H1 (cell line): ENCODE measurements at regions not wholly inside any gene's neighbourhood (a gene's known extent, or its start where the extent isn't known, plus 50 kb on each side); places are given as distances from the start of the nearest gene placed in this dataset.

ENCODE experiments used
- CTCF ChIA-PET: fragments of 300-600 bp; sonication (Branson Sonifier 250); formaldehyde crosslinking; loops from one replicate; lab custom pipeline; 2021; ENCODE audit not compliant: partially characterized antibody; lab: Charles Lee
- POLR2A ChIA-PET: fragments of 300-600 bp; sonication (Branson Sonifier 250); formaldehyde crosslinking; loops from one replicate; lab custom pipeline; 2021; ENCODE audit warnings: inconsistent platforms; ENCODE audit not compliant: partially characterized antibody; lab: Charles Lee
- DNase-seq, 2 experiments: peaks; one replicate each; pipeline versions ENCODE4 v3.0.0 to v3.0.0-alpha.2; 2010 to 2022; ENCODE audit warnings: low spot score in 2 of 2, low read depth in 1 of 2, mixed read lengths in 1 of 2
- FAIRE-seq: peaks from 2 replicates; lab custom pipeline; 2011; peaks lifted over from hg19 to GRCh38; lab: Jason Lieb, UNC
- H2AFZ ChIP-seq: 2 replicates; pipeline ENCODE4 v1.8.1; 2012; ENCODE audit warnings: low read length, inconsistent platforms
- H2AK5ac ChIP-seq: 2 replicates; pipeline ENCODE4 v1.6.1; 2013; ENCODE audit warnings: low read depth, low read length
- H2BK120ac ChIP-seq: replicated peaks from 2 replicates; pipeline ENCODE3; 2013; ENCODE audit warnings: low read depth, low read length, inconsistent platforms
- H2BK12ac ChIP-seq: 2 replicates; pipeline ENCODE4 v1.6.1; 2013; ENCODE audit warnings: low read depth, low read length
- H2BK15ac ChIP-seq: 2 replicates; pipeline ENCODE4 v1.6.1; 2013; ENCODE audit warnings: low read length
- H2BK20ac ChIP-seq: 2 replicates; pipeline ENCODE4 v1.6.1; 2013; ENCODE audit warnings: low read length
- H2BK5ac ChIP-seq: 2 replicates; pipeline ENCODE4 v1.6.1; 2013; ENCODE audit warnings: low read depth, low read length
- H3K14ac ChIP-seq: 2 replicates; pipeline ENCODE4 v1.6.1; 2013; ENCODE audit warnings: inconsistent platforms; ENCODE audit not compliant: insufficient read length
- H3K18ac ChIP-seq: 2 replicates; pipeline ENCODE4 v1.6.1; 2013; ENCODE audit warnings: low read length; ENCODE audit errors: extremely low read depth
- H3K23ac ChIP-seq: 2 replicates; pipeline ENCODE4 v1.6.1; 2013; ENCODE audit warnings: inconsistent platforms; ENCODE audit not compliant: insufficient read length
- H3K23me2 ChIP-seq: 2 replicates; pipeline ENCODE4 v1.6.1; 2013; ENCODE audit warnings: low read depth, low read length
- H3K27ac ChIP-seq: 2 replicates; pipeline ENCODE4 v1.6.1; 2011; ENCODE audit warnings: low read depth, low read length, inconsistent platforms
- H3K27me3 ChIP-seq, 4 experiments: replicated peaks in 1 of 4; 1 replicate in 1 of 4; 2 replicates in 3 of 4; pipeline versions ENCODE4 v1.6.1 to v1.8.1; 2011 to 2013; ENCODE audit warnings: low read length in 3 of 4, mild to moderate bottlenecking in 3 of 4, inconsistent platforms in 2 of 4, mixed read lengths in 2 of 4, moderate library complexity in 1 of 4; ENCODE audit not compliant: control insufficient read depth in 3 of 4, insufficient read depth in 3 of 4; ENCODE audit errors: extremely low read depth in 1 of 4
- H3K36me3 ChIP-seq, 4 experiments: 2 replicates each; pipeline versions ENCODE4 v1.6.1 to v1.8.1; 2011 to 2013; ENCODE audit warnings: mild to moderate bottlenecking in 4 of 4, low read length in 3 of 4, moderate library complexity in 2 of 4, control low read depth in 1 of 4, inconsistent platforms in 1 of 4; ENCODE audit not compliant: insufficient read depth in 4 of 4, control insufficient read depth in 2 of 4
- H3K4ac ChIP-seq: replicated peaks from 2 replicates; pipeline ENCODE3; 2013; ENCODE audit warnings: low read length, low read depth, mixed read lengths, inconsistent platforms; ENCODE audit not compliant: insufficient read length
- H3K4me1 ChIP-seq, 4 experiments: replicated peaks in 1 of 4; 1 replicate in 1 of 4; 2 replicates in 3 of 4; pipeline versions ENCODE4 v1.6.1 to v1.8.1; 2011 to 2013; ENCODE audit warnings: low read length in 3 of 4, inconsistent platforms in 2 of 4, mixed read lengths in 1 of 4; ENCODE audit not compliant: insufficient read depth in 4 of 4, control insufficient read depth in 3 of 4
- H3K4me2 ChIP-seq, 2 experiments: 2 replicates each; pipeline versions ENCODE4 v1.6.1 to v1.8.1; 2011 to 2013; ENCODE audit warnings: low read depth in 2 of 2, low read length in 2 of 2, control low read depth in 1 of 2, inconsistent platforms in 1 of 2, mild to moderate bottlenecking in 1 of 2; ENCODE audit not compliant: insufficient read depth in 1 of 2
- H3K4me3 ChIP-seq, 4 experiments: fragments of 200-600, 300-600 bp in 1 of 4; sonication (generic), shearing (Covaris generic), sonication (Bioruptor Twin) in 1 of 4; 2 replicates each; pipeline versions ENCODE4 v1.5.1 to v1.8.1; 2011 to 2016; ENCODE audit warnings: low read length in 4 of 4, low read depth in 3 of 4, control low read depth in 2 of 4, inconsistent platforms in 2 of 4, mild to moderate bottlenecking in 2 of 4, mixed read lengths in 1 of 4, moderate library complexity in 1 of 4; ENCODE audit not compliant: insufficient read depth in 2 of 4; ENCODE audit errors: extremely low read depth in 1 of 4
- H3K56ac ChIP-seq: replicated peaks from 2 replicates; pipeline ENCODE3; 2013; ENCODE audit warnings: low read depth, mild to moderate bottlenecking, mixed read lengths, low read length, inconsistent platforms; ENCODE audit not compliant: insufficient read length
- H3K79me1 ChIP-seq: 2 replicates; pipeline ENCODE4 v1.6.1; 2013; ENCODE audit warnings: low read depth, low read length, control low read depth
- H3K79me2 ChIP-seq, 2 experiments: 2 replicates each; pipeline versions ENCODE4 v1.6.1 to v1.8.1; 2012 to 2013; ENCODE audit warnings: low read length in 2 of 2, mild to moderate bottlenecking in 2 of 2, inconsistent platforms in 1 of 2; ENCODE audit not compliant: insufficient read depth in 2 of 2, control insufficient read depth in 1 of 2
- H3K9ac ChIP-seq, 4 experiments: replicated peaks in 1 of 4; 1 replicate in 1 of 4; 2 replicates in 3 of 4; pipeline versions ENCODE4 v1.6.1 to v1.8.1; 2011 to 2013; ENCODE audit warnings: low read depth in 3 of 4, low read length in 3 of 4, control low read depth in 2 of 4, mild to moderate bottlenecking in 2 of 4, moderate library complexity in 2 of 4, inconsistent platforms in 1 of 4; ENCODE audit errors: extremely low read depth in 1 of 4
- H3K9me3 ChIP-seq, 2 experiments: 2 replicates each; pipeline versions ENCODE4 v1.6.1 to v1.8.1; 2012 to 2013; ENCODE audit warnings: mild to moderate bottlenecking in 2 of 2, moderate library complexity in 2 of 2, control low read depth in 1 of 2, inconsistent platforms in 1 of 2, low read depth in 1 of 2, low read length in 1 of 2, mixed read lengths in 1 of 2; ENCODE audit not compliant: insufficient read depth in 2 of 2
- H4K20me1 ChIP-seq, 2 experiments: replicated peaks in 1 of 2; 2 replicates each; pipeline versions ENCODE3 to v1.8.1; 2011 to 2013; ENCODE audit warnings: inconsistent platforms in 2 of 2, low read length in 2 of 2, mild to moderate bottlenecking in 1 of 2; ENCODE audit not compliant: insufficient read depth in 2 of 2, control insufficient read depth in 1 of 2
- H4K5ac ChIP-seq: 2 replicates; pipeline ENCODE4 v1.6.1; 2013; ENCODE audit warnings: low read length, low read depth, mixed read lengths, inconsistent platforms; ENCODE audit not compliant: insufficient read length
- H4K8ac ChIP-seq: 2 replicates; pipeline ENCODE4 v1.8.0; 2013; ENCODE audit warnings: mild to moderate bottlenecking, moderate library complexity, low read length, inconsistent platforms; ENCODE audit not compliant: insufficient read depth; ENCODE audit errors: extremely low read depth
- H4K91ac ChIP-seq: replicated peaks from 2 replicates; pipeline ENCODE3; 2013; ENCODE audit warnings: low read length, mixed read lengths, inconsistent platforms; ENCODE audit not compliant: insufficient read length
- CHD1 ChIP-seq: IDR thresholded peaks from 2 replicates; pipeline ENCODE4 v1.6.1; 2012; ENCODE audit warnings: low read depth, low read length, improper control_type of control experiment

DNA sequence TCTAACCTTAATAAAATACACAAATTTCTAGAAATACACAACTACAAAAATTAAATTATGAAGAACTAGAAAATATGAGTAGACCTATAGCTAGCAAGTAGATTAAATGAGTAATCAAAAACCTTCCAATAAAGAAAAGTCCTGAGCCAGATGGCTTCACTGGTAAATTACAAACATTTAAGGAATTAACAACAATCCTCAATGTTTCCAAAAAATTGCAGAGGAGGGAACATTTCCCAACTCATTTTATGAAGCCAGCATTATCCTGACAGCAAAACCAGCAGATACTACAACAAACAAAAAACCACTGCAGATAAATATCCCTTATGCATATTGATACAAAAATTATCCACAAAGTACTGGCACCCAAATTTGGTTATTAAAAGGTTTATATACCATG, 230.9 kb downstream of the COG6 start:
- no peak overlapping the region for H3K4ac ChIP-seq
- H3K36me3 ChIP-seq: no peaks in the 10 kb centered on the region
- no peak overlapping the region for H4K91ac ChIP-seq
- H3K27ac ChIP-seq: no peak overlapping the region
- peaks cover 0 to 6% of the 10 kb centered on the region in 2 experiments; a peak in 1 of 4 replicates for H3K9me3 ChIP-seq
- no peaks in the 10 kb centered on the region for H3K79me1 ChIP-seq
- DNase-seq (no peak), FAIRE-seq (no peak)
- H3K23ac ChIP-seq: no peak overlapping the region
- H2BK12ac ChIP-seq: no peak overlapping the region
- H2BK120ac ChIP-seq: no peak overlapping the region
- H2AFZ ChIP-seq: no peak overlapping the region
- no peak overlapping the region for H2BK15ac ChIP-seq
- no peak overlapping the region for H3K9ac ChIP-seq
- H2BK20ac ChIP-seq: no peak overlapping the region
- H4K20me1 ChIP-seq: no peaks in the 10 kb centered on the region
- TF ChIP-seq CHD1: no peak
- no peak overlapping the region for H4K8ac ChIP-seq
- H3K4me3 ChIP-seq: no peak overlapping the region
- no peak overlapping the region for H4K5ac ChIP-seq
- ChIA-PET CTCF (no interaction called here), POLR2A (no interaction called here)
- H3K14ac ChIP-seq: no peak overlapping the region
- H3K4me2 ChIP-seq: no peak overlapping the region
- H3K79me2 ChIP-seq: no peaks in the 10 kb centered on the region
- H2AK5ac ChIP-seq: no peak overlapping the region
- H3K4me1 ChIP-seq: no peaks in the 10 kb centered on the region
- no peaks in the 10 kb centered on the region for H3K23me2 ChIP-seq
- H3K56ac ChIP-seq: no peak overlapping the region
- H3K18ac ChIP-seq: no peak overlapping the region
- no peaks in the 10 kb centered on the region for H3K27me3 ChIP-seq
- H2BK5ac ChIP-seq: no peak overlapping the region
